Germinal center (tissue), 1 donor: ENCODE measurements at regions not wholly inside any gene's neighbourhood (a gene's known extent, or its start where the extent isn't known, plus 50 kb on each side); places are given as distances from the start of the nearest gene placed in this dataset.

Experiments
- DNase-seq: peaks from one replicate; pipeline ENCODE4 v3.0.0; 2012; ENCODE audit warnings: mixed read lengths, low spot score

DNA sequence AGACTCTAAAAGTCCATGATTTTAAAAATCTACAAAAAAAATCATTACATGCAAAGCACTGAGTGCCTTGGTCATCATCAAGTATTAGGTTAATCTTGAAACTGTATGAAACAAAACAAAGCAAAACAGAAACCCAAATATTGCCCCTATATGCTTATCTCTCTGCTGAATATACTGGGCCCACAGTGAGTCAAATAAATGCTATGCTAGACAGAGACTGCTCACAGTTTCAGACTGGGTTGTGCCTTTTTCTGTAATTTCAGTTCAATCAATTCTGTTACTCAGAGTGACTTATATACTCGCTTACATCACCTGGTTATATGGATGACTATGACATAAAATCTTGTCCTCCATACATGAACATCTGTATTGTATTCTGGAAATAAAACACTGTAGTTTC, 257.1 kb upstream of the ACTRT1 start:
- no peak for DNase-seq

DNA sequence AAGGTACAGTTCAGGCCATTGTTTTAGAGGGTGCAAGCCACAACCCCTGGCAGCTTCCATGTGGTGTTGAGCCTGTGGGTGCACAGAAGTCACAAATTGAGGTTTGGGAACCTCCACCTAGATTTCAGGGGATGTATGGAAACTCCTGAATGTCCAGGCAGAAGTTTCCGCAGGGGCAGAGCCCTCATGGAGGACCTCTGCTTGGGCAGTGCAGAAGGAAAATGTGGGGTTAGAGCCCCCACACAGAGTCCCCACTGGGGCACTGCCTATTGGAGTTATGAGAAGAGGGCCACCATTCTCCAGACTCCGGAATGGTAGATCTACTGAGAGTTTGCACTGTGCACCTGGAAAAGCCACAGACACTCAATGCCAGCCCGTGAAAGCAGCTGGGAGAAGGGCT, 242.0 kb upstream of the ACTRT1 start:
- DNase-seq = no peak

DNA sequence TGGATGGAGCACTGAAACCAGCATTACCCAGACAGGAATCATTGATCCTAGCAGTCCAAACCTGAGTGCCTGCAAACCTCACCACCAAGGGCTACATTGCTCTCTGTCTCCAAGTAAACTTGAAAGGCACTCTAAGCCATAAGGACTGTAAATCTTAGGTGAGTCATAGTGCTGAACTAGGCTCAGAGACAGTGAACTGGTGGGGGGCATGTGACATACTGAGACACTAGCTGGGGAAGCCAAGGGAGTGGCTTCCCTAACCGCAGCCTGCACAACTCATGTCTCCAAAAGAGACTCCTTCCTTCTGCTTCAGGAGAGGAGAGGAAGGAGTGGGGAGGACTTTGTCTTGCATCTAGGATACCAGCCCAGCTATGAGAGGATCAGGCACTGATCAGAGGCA, 235.5 kb upstream of the ACTRT1 start:
- no peak for DNase-seq

DNA sequence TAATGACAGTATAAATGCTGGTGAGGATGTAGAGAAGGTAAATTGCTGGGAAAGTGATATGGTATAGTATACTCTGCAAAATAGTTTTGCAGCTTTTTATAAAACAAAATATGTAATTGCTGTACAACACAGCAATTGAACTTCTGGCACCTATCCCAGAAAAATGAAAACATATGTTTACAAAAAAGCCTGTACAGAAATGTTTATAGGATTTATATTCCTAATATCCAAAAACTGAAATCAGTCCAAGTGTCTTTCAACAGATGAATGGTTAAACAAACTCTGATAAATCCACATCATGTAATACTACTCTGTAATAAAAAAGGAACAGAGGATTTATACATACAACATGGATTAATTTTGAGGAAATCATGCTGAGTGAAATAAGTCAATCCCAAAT, 198.4 kb upstream of the ACTRT1 start:
- DNase-seq = no peak

DNA sequence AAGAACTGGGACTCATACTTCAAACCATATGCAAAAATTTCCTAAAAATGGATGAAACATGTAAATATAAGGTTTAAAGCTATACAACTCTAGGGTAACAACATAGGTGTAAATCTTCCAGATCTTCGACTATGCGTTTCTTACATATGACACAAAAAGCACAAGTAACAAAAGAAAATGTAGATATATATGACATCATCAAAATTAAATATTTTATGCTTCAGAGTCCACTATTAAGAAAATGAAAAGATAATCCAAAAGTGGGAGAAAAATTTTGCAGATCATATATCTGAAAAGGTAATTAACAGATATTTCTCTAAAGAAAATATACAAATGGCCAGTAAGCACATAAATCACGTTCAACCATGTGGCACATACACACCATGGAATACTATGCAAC, 164.2 kb upstream of the ACTRT1 start:
- DNase-seq = no peak

DNA sequence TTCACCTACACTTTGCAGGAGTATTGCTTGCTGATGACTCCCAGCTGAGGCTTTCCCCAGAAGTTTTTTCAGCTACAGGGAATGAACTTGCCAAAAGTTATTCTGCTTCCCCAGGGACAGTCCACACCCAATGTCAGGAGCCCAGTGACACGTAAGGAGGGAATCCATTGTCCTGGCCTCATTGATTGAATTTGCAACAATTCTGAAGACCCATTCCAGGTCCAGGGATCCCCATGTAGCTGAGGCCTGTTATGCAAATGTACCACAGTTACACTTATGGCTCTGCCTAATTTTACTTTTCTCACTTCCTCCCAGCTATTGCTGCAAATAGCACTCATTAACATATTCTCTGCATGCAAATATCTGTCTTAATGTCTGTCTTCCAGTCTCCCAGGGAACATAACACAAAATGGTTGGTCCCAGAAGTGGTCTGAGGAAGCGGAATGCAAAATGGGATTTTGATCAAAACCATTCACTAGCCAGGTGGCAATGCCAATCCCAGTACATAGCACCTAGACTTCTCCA, 113.7 kb upstream of the ACTRT1 start:
- no peak for DNase-seq

DNA sequence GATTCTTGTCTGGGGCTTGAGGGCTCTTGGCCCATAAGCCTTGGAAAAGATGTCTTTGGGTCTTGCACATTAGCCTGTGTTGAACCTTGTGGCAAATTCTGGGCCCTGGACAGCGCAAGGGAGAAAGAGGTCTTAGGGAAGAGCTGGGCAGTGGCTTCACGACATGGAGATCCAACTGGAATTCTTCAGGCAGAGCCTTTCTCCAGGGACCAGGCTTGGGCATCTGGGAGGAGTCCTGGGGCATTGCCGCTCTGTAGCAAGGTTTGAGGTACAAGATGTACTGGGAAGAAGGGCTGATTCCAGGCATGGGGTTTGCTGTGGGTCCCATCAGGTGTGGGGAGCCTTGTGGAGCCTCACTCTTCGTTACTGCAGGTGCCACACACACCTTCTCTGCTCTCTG, 104.0 kb upstream of the ACTRT1 start:
- no peak for DNase-seq

DNA sequence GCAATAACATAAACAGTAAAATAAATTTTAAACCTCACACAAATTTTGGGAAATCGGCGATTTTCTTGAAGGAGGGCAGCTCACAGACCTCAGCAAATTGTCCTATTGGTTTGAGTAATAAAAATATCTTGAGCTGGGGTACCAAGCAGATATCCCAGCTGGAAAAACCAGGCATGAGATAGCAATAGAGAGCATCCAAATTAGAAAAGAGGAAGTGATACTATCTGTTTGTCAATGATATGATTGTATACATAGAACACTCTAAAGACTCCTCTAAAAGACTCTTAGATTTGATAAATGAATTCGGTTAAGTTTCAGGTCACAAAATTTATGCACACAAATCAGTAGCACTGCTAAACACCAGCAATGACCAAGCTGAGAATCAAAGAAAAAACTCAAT, 90.5 kb upstream of the ACTRT1 start:
- DNase-seq = no peak

DNA sequence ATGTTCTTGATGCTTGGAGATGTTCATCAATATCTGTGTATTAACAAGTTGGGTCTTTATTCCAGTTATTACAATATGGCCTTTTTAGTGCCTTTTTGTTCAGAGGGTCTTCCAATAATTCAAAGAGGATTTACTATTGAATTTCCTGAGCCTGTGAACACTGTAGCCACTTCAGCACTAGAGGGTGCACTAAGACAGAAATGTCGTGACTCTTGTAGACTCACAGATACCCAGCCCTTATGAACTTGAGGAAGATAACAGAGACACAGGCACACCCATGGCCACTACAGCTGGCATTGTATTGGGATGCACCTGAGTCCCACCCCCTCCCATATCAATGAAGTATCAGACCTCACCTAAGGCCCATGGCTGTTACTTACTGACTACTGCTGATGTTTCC, 54.4 kb upstream of the ACTRT1 start:
- DNase-seq = no peak

DNA sequence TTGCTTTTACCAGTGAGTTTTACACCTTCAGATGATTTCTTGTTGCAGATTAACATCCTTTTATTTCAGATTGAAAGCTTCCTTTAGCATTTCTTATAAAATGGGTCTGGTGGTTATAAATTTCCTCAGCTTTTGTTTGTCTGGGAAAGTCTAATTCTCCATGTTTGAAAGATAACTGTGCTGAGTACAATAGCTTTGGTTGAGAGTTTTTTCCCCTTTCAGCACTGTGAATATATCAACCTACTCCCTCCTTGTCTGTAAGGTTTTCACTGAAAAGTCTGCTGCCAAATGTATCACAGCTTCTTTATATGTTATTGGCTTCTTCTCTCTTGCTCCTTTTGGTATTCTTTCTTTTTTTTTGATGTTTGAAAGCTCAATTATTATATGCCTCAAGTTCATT, 53.5 kb upstream of the ACTRT1 start:
- DNase-seq = no peak
